ENCODE measurements at regions not wholly inside any gene's neighbourhood (a gene's known extent, or its start where the extent isn't known, plus 50 kb on each side); places are given as distances from the start of the nearest gene placed in this dataset.

DNA sequence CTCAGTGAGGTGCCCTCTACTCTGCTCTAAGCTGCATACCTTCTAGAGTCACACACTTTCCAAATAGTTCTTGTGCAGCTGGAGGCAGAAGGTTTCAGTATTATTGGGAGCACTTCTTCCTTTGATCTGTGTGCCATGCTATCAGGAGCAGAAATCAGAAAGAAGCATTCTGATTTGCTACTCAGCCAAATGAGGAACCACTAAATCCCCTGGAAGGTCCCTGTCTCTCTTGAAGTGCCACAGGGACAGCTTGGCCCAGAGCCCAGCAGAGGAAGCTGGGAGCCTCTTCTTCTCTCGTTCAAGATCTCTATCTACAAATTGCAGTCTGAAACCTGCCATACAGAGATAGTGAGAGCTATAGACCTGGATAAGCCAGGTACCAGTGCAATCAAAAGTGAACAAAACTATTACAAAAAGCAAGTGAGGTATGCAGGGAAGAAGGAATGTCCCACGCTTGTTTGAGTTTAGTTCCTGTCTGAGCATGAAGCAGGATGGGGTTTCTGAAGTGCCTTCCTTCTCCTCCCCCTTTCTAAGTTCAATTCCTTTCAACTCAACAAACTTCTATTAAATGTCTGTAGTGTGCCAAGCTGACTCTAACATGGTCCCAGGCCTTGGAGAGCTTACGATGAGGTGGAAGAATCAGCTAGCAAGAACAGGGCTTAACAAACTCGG is 100.9 kb upstream of the PARP11 start:
- Histone ChIP-seq H3K27ac (ENCODE audit: low read length in 2 of 2) (no peak overlapping the region), H3K4me2 (replicated peaks; ENCODE audit: low read depth, low read length, poor library complexity, severe bottlenecking) (peak overlapping the region; percentile 34), H3K79me2 (ENCODE audit: control insufficient read depth, insufficient read depth, low read length) (no peaks in the 10 kb centered on the region), H3K4me3 (ENCODE audit: control extremely low read depth in 1 of 5, extremely low read depth in 1 of 5, insufficient read depth in 1 of 5, low read depth in 2 of 5, low read length in 4 of 5) (no peak overlapping the region), H3K27me3 (replicated peaks in 1 of 4; ENCODE audit: control extremely low read depth in 1 of 4, control insufficient read depth in 3 of 4, insufficient read depth in 4 of 4, low read length in 3 of 4) (no peaks in the 10 kb centered on the region), H3K9me3 (ENCODE audit: control extremely low read depth in 1 of 3, control insufficient read depth in 2 of 3, insufficient read depth in 1 of 3, low read length in 2 of 3) (no peaks in the 10 kb centered on the region), H3K9ac (ENCODE audit: low read length) (no peak overlapping the region), H3K4me1 (ENCODE audit: control insufficient read depth in 2 of 2, insufficient read depth in 2 of 2, low read length in 2 of 2) (peaks cover 33 to 34% of the 10 kb centered on the region in 2 donors), H2AFZ (ENCODE audit: insufficient read depth, low read depth, low read length, poor library complexity, severe bottlenecking) (peak overlapping the region; percentile 7), H4K20me1 (ENCODE audit: control insufficient read depth, insufficient read depth, low read length, poor library complexity, severe bottlenecking) (no peaks in the 10 kb centered on the region), H3K36me3 (replicated peaks in 1 of 2; ENCODE audit: control extremely low read depth in 1 of 2, control insufficient read depth in 1 of 2, extremely low read depth in 1 of 2, insufficient read depth in 2 of 2, low read length in 1 of 2) (no peaks in the 10 kb centered on the region)
- peak overlapping the region; percentile 47 for H3K27ac Mint-ChIP-seq
- peaks cover 8% of the 10 kb centered on the region for H3K27me3 Mint-ChIP-seq
- CTCF ChIA-PET = interaction anchor here (1.2 to 1.6 kb wide), 4 partner anchors 10 to 302 kb away, joined by 3 to 4 read pairs (median 4); no protein-coding TSS in a partner anchor
- TF ChIP-seq EZH2 (IDR thresholded peaks at IDR 0.05; ENCODE audit: borderline replicate concordance, insufficient read depth, low read depth, low read length, poor library complexity, severe bottlenecking) = no peak
- TF ChIP-seq, protein P1, sequence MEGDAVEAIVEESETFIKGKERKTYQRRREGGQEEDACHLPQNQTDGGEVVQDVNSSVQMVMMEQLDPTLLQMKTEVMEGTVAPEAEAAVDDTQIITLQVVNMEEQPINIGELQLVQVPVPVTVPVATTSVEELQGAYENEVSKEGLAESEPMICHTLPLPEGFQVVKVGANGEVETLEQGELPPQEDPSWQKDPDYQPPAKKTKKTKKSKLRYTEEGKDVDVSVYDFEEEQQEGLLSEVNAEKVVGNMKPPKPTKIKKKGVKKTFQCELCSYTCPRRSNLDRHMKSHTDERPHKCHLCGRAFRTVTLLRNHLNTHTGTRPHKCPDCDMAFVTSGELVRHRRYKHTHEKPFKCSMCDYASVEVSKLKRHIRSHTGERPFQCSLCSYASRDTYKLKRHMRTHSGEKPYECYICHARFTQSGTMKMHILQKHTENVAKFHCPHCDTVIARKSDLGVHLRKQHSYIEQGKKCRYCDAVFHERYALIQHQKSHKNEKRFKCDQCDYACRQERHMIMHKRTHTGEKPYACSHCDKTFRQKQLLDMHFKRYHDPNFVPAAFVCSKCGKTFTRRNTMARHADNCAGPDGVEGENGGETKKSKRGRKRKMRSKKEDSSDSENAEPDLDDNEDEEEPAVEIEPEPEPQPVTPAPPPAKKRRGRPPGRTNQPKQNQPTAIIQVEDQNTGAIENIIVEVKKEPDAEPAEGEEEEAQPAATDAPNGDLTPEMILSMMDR (IDR thresholded peaks at IDR 0.05) = no peak
- intact Hi-C loops (cut with micrococcal nuclease) = no loop called here
- H3K4me1 Mint-ChIP-seq = peaks cover 31% of the 10 kb centered on the region
- no peak for ATAC-seq (ENCODE audit: low read depth)
- DNase-seq = peak; percentile 36
- POLR2A ChIA-PET = no interaction called here
- H3K4me3 Mint-ChIP-seq = peak overlapping the region; percentile 67
- H3K9me3 Mint-ChIP-seq (ENCODE audit: insufficient read depth) = no peaks in the 10 kb centered on the region
- WGBS (ENCODE audit: insufficient coverage) = 83% methylated on average over 2 of the region's 4 CpGs

DNA sequence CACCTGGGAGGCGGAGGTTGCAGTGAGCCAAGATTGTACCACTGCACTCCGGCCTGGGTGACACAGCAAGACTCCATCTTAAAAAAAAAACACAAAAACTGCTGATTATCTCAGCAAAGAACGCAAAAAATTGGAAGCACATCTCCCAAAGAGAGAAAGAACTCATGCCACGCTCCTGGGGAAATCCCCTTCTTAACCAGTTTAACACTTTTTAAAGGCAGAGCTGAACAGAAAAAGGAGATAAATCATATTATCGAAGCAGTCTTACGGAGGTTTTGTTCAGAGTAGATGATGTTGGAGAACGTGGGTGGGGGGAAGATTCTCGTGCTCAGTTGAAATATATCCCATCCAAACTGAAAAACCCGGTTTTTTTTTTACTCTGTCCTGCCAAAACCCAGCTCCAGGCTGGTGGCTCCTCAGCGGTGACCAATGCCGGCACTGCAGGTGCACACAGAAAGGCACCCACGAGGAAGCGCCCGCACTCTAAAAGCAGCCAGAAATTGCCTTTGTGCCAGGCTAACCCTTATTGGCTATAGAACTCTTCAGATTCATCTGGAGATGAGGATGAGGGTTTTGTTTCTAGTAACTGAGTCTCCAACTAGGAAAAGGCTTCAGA is 100.2 kb upstream of the PARP11 start:
- no peak overlapping the region for H3K4me3 ChIP-seq (ENCODE audit: control extremely low read depth in 1 of 5, extremely low read depth in 1 of 5, insufficient read depth in 1 of 5, low read depth in 2 of 5, low read length in 4 of 5)
- H3K36me3 ChIP-seq (replicated peaks in 1 of 2; ENCODE audit: control extremely low read depth in 1 of 2, control insufficient read depth in 1 of 2, extremely low read depth in 1 of 2, insufficient read depth in 2 of 2, low read length in 1 of 2) = no peaks in the 10 kb centered on the region
- ChIA-PET CTCF (interaction anchor here (0.7 to 1.6 kb wide), 5 partner anchors 9 to 303 kb away, joined by 3 to 4 read pairs (median 4); no protein-coding TSS in a partner anchor), POLR2A (no interaction called here)
- ATAC-seq (ENCODE audit: low read depth) = no peak
- H3K27ac ChIP-seq (ENCODE audit: low read length in 2 of 2) = no peak overlapping the region
- H4K20me1 ChIP-seq (ENCODE audit: control insufficient read depth, insufficient read depth, low read length, poor library complexity, severe bottlenecking) = no peaks in the 10 kb centered on the region
- intact Hi-C loops (cut with micrococcal nuclease) = no loop called here
- H3K4me1 ChIP-seq (ENCODE audit: control insufficient read depth in 2 of 2, insufficient read depth in 2 of 2, low read length in 2 of 2) = peaks cover 33 to 34% of the 10 kb centered on the region in 2 donors
- H3K27me3 ChIP-seq (replicated peaks in 1 of 4; ENCODE audit: control extremely low read depth in 1 of 4, control insufficient read depth in 3 of 4, insufficient read depth in 4 of 4, low read length in 3 of 4) = no peaks in the 10 kb centered on the region
- Mint-ChIP-seq H3K27me3 (peaks cover 3% of the 10 kb centered on the region), H3K4me1 (peaks cover 31% of the 10 kb centered on the region), H3K27ac (no peak overlapping the region), H3K4me3 (peak overlapping the region; percentile 33), H3K9me3 (ENCODE audit: insufficient read depth) (no peaks in the 10 kb centered on the region)
- no peak overlapping the region for H2AFZ ChIP-seq (ENCODE audit: insufficient read depth, low read depth, low read length, poor library complexity, severe bottlenecking)
- DNase-seq = no peak
- no peaks in the 10 kb centered on the region for H3K9me3 ChIP-seq (ENCODE audit: control extremely low read depth in 1 of 3, control insufficient read depth in 2 of 3, insufficient read depth in 1 of 3, low read length in 2 of 3)
- H3K4me2 ChIP-seq (replicated peaks; ENCODE audit: low read depth, low read length, poor library complexity, severe bottlenecking) = peak overlapping the region; percentile 34
- H3K9ac ChIP-seq (ENCODE audit: low read length) = no peak overlapping the region
- TF ChIP-seq, protein P1 (IDR thresholded peaks at IDR 0.05) = no peak
- no peak for TF ChIP-seq EZH2 (IDR thresholded peaks at IDR 0.05; ENCODE audit: borderline replicate concordance, insufficient read depth, low read depth, low read length, poor library complexity, severe bottlenecking)
- no peaks in the 10 kb centered on the region for H3K79me2 ChIP-seq (ENCODE audit: control insufficient read depth, insufficient read depth, low read length)
- 54% methylated on average over 7 of the region's 14 CpGs for WGBS (ENCODE audit: insufficient coverage)
